ENCODE measurements at regions not wholly inside any gene's neighbourhood (a gene's known extent, or its start where the extent isn't known, plus 50 kb on each side); places are given as distances from the start of the nearest gene placed in this dataset.

GRCh38 chr18:44341759-44342158, 338.9 kb upstream of the SETBP1 start:
- TF ChIP-seq POLR2A (IDR thresholded peaks at IDR 0.05) (no peak), CTCF (IDR thresholded peaks at IDR 0.05) (no peak), EP300 (IDR thresholded peaks at IDR 0.05) (no peak)
- intact Hi-C loops (cut with DNase I): no loop called here
- H3K27me3 ChIP-seq: no peaks in the 10 kb centered on the region
- no peaks in the 10 kb centered on the region for H3K9me3 ChIP-seq
- DNase-seq: no peak
- 94 to 100% (median 100%) methylated on average over 1 of the region's 1 CpG for WGBS, 3 donors
- H3K36me3 ChIP-seq: no peaks in the 10 kb centered on the region
- H3K4me1 ChIP-seq (ENCODE audit: insufficient read depth): no peaks in the 10 kb centered on the region
- H3K27ac ChIP-seq: no peak overlapping the region
- H3K4me3 ChIP-seq: no peak overlapping the region

GRCh38 chr18:44342162-44342561, 338.5 kb upstream of the SETBP1 start:
- H3K36me3 ChIP-seq: no peaks in the 10 kb centered on the region
- H3K4me3 ChIP-seq: no peak overlapping the region
- no peaks in the 10 kb centered on the region for H3K27me3 ChIP-seq
- DNase-seq: no peak
- TF ChIP-seq POLR2A (IDR thresholded peaks at IDR 0.05) (no peak), CTCF (IDR thresholded peaks at IDR 0.05) (no peak), EP300 (IDR thresholded peaks at IDR 0.05) (no peak)
- intact Hi-C loops (cut with DNase I): no loop called here
- H3K4me1 ChIP-seq (ENCODE audit: insufficient read depth): no peaks in the 10 kb centered on the region
- H3K9me3 ChIP-seq: no peaks in the 10 kb centered on the region
- H3K27ac ChIP-seq: no peak overlapping the region
- WGBS, 3 donors: 75 to 85% (median 84%) methylated on average over 2 of the region's 2 CpGs

- intact Hi-C loops (cut with DNase I): no loop called here
- H3K9me3 ChIP-seq: no peaks in the 10 kb centered on the region
- WGBS, 3 donors: 71 to 82% (median 74%) methylated on average over 2 of the region's 2 CpGs
- no peak overlapping the region for H3K4me3 ChIP-seq
- H3K27ac ChIP-seq: no peak overlapping the region
- no peak for DNase-seq
- TF ChIP-seq CTCF (IDR thresholded peaks at IDR 0.05): no peak
- H3K4me1 ChIP-seq (ENCODE audit: insufficient read depth): no peaks in the 10 kb centered on the region
- no peaks in the 10 kb centered on the region for H3K36me3 ChIP-seq
- no peaks in the 10 kb centered on the region for H3K27me3 ChIP-seq
Measured at GRCh38 chr18:44342946-44343345, 337.7 kb upstream of the SETBP1 start.

GRCh38 chr18:44343570-44343969, 337.1 kb upstream of the SETBP1 start:
- Histone ChIP-seq H3K9me3 (no peaks in the 10 kb centered on the region), H3K4me3 (no peak overlapping the region), H3K27me3 (no peaks in the 10 kb centered on the region), H3K4me1 (ENCODE audit: insufficient read depth) (no peaks in the 10 kb centered on the region), H3K36me3 (no peaks in the 10 kb centered on the region), H3K27ac (no peak overlapping the region)
- intact Hi-C loops (cut with DNase I): no loop called here
- no peak for DNase-seq
- TF ChIP-seq CTCF (IDR thresholded peaks at IDR 0.05) (no peak), EP300 (IDR thresholded peaks at IDR 0.05) (no peak), POLR2A (IDR thresholded peaks at IDR 0.05) (no peak)
